ENCODE measurements at regions not wholly inside any gene's neighbourhood (a gene's known extent, or its start where the extent isn't known, plus 50 kb on each side); places are given as distances from the start of the nearest gene placed in this dataset.

DNA sequence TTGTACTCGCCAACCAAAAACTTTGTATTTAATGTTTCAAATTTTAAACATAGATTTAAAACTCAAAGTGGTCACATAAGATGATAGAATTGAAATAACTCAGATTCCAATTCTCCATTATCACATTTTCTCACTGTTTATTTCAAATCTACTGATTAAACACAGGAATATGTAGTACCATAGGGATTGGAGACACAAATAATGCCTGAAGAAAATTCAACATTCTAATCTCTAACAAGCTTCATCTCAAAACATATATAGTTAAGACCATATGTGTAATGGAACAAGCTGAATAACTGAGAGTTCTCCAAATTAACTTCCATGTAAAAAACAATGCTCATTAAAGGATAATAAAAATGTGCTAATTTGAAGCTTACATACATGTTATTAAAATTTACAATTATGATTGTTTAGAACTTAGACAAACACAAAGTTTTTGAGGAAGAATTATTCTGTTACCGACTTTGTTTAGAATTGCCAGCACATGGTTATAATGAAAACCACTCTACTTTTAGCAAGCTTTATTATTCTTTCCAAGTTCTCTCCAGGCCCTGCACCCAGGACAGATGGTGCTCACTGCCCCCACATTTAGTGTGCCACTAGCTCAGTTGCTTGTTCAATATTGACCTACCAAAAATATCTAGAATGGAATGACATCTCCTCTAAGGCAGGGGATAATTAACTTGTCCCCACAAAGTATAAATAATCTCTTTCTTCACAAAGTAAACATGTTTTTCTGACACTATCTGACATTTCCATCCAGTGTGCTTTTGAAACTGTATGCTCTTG lies 467.2 kb downstream of the TTLL7 start:
- 89 to 98% (median 92%) methylated on average over 2 of the region's 2 CpGs for whole genome bisulfite sequencing, 4 donors
- H3K27ac ChIP-seq = no peak overlapping the region
- no peak for ATAC-seq

DNA sequence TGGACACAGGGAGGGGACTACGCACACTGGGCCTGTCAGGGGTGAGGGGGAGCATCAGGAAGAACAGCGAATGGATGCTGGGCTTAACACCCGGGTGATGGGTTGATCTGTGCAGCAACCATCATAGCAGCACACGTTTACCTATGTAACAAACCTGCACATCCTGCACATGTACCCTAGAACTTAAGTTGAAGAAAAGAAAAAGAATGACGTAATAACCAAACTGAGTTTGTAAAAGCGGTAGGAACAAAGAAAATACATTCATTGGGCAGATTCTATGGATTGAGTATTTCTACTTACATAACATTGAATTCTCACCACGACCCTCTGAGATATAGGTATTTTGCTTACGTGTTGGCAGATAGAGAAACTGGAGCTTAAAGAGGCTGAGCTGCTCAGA lies 468.4 kb downstream of the TTLL7 start:
- intact Hi-C loops (cut with DNase I) = no loop called here
- Histone ChIP-seq H3K4me3 (no peak overlapping the region), H3K36me3 (no peaks in the 10 kb centered on the region), H3K27ac (no peak overlapping the region), H3K27me3 (no peaks in the 10 kb centered on the region), H3K4me1 (peaks cover 0 to 19% (median 0%) of the 10 kb centered on the region in 12 donors), H3K9me3 (peaks cover 0 to 15% (median 0%) of the 10 kb centered on the region in 12 donors)
- no peak for TF ChIP-seq POLR2A (IDR thresholded peaks at IDR 0.05)
- TF ChIP-seq, protein P1, sequence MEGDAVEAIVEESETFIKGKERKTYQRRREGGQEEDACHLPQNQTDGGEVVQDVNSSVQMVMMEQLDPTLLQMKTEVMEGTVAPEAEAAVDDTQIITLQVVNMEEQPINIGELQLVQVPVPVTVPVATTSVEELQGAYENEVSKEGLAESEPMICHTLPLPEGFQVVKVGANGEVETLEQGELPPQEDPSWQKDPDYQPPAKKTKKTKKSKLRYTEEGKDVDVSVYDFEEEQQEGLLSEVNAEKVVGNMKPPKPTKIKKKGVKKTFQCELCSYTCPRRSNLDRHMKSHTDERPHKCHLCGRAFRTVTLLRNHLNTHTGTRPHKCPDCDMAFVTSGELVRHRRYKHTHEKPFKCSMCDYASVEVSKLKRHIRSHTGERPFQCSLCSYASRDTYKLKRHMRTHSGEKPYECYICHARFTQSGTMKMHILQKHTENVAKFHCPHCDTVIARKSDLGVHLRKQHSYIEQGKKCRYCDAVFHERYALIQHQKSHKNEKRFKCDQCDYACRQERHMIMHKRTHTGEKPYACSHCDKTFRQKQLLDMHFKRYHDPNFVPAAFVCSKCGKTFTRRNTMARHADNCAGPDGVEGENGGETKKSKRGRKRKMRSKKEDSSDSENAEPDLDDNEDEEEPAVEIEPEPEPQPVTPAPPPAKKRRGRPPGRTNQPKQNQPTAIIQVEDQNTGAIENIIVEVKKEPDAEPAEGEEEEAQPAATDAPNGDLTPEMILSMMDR (IDR thresholded peaks at IDR 0.05) = no peak
- 94 to 96% (median 96%) methylated on average over 8 of the region's 8 CpGs for WGBS, 4 donors
- DNase-seq (no peak), ATAC-seq (no peak)

More for the DNA sequence above, 467.2 kb downstream of the TTLL7 start:
- Histone ChIP-seq H3K9me3 (peaks cover 0 to 15% (median 0%) of the 10 kb centered on the region in 12 donors), H3K36me3 (no peaks in the 10 kb centered on the region), H3K4me3 (no peak overlapping the region), H3K4me1 (peaks cover 0 to 19% (median 0%) of the 10 kb centered on the region in 12 donors), H3K27me3 (no peaks in the 10 kb centered on the region)
- intact Hi-C loops (cut with DNase I) = no loop called here
- DNase-seq = no peak
- TF ChIP-seq, protein P1 (IDR thresholded peaks at IDR 0.05) = no peak

DNA sequence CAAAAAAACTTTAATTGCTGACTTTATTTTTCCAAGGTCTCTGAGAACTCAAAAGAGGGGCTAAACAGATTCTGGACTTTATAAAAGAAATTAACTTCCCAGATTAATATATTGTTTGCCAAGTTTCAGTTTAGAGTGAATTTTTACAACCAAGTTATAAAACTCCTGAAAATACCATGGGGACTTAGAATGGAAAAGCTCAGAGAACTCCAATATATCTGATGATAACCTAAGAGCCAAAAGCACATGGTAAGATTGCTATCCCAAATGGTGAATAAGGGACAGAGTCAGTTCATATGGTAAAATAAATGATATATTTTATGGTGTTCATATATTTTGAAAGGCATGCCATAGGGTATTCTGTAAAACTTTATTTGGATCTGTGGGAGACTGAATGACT lies 470.9 kb downstream of the TTLL7 start:
- H3K9me3 ChIP-seq = peaks cover 0 to 6% (median 0%) of the 10 kb centered on the region in 12 donors
- DNase-seq (no peak), ATAC-seq (no peak)
- no peaks in the 10 kb centered on the region for H3K36me3 ChIP-seq
- peak overlapping the region in 2 of 12 donors; percentile 9 to 26 for H3K27ac ChIP-seq
- intact Hi-C loops (cut with DNase I) = no loop called here
- H3K27me3 ChIP-seq = no peaks in the 10 kb centered on the region
- no peak for TF ChIP-seq POLR2A (IDR thresholded peaks at IDR 0.05)
- TF ChIP-seq, protein P1 (IDR thresholded peaks at IDR 0.05) = no peak
- H3K4me1 ChIP-seq = peaks cover 0 to 19% (median 0%) of the 10 kb centered on the region in 12 donors
- H3K4me3 ChIP-seq = no peak overlapping the region

DNA sequence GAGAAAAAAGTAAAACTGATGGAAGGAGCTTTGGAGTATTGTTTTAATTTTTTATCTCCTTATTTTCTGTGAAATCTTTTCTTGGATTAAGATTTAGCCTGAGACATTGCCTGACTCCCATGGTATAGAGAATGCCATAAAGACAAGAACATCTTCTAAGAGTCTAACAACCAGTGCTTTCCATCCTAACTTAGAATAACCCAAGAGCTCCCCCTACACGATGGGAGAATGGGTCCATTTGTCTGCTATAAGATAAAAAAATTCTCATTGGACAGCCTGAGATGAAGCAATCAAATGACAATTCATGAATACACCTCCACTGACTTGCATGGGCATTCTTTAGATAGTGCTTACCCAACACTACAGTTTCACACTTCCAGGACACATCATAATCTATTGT lies 478.1 kb downstream of the TTLL7 start:
- Histone ChIP-seq H3K27ac (no peak overlapping the region), H3K27me3 (no peaks in the 10 kb centered on the region), H3K9me3 (no peaks in the 10 kb centered on the region), H3K4me1 (no peaks in the 10 kb centered on the region), H3K4me3 (no peak overlapping the region), H3K36me3 (no peaks in the 10 kb centered on the region)
- intact Hi-C loops (cut with DNase I) = no loop called here
- WGBS, 4 donors = 42 to 57% (median 48%) methylated on average over 1 of the region's 1 CpG
- DNase-seq = no peak
- no peak for ATAC-seq
- TF ChIP-seq, protein P1 (IDR thresholded peaks at IDR 0.05) = no peak
- TF ChIP-seq POLR2A (IDR thresholded peaks at IDR 0.05) = no peak
